ENCODE measurements at regions not wholly inside any gene's neighbourhood (a gene's known extent, or its start where the extent isn't known, plus 50 kb on each side); places are given as distances from the start of the nearest gene placed in this dataset.

DNA sequence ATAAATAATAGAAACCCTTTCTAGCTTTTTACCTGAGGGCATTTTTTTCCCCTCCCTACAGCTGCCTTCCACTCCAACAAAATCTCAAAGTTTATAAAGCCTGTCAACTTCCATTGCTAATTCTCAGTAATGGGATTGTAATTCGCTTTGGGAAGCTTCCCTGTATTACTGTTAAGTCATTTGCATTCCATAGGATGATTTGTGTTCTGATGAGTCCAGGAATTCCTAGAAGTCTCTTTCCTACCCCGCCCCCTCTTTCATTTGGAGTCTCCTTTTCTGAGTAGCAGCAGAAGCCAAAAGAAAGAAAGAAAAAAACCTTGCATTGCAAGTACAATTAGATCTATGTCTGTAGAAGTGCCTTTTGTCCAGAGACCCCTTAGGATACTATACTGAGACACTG, 1033.3 kb downstream of the IGSF11 start:
- CTCF ChIA-PET = interaction anchor here (0.5 to 0.6 kb wide), 2 partner anchors 226 to 849 kb away, joined by 3 to 6 read pairs; no protein-coding TSS in a partner anchor

GRCh38 chr3:118011910-118012309, 1022.7 kb downstream of the IGSF11 start:
- POLR2A ChIA-PET = no interaction called here
- TF ChIP-seq FOXA1 (IDR thresholded peaks at IDR 0.05) (no peak), L3MBTL2 (conservative IDR thresholded peaks at IDR 0.05) (no peak), FOXM1 (IDR thresholded peaks at IDR 0.05; ENCODE audit: borderline replicate concordance) (no peak), SUZ12 (IDR thresholded peaks at IDR 0.05) (no peak), ARNT (IDR thresholded peaks at IDR 0.05) (no peak), FOXK2 (IDR thresholded peaks at IDR 0.05) (no peak), ELF4 (IDR thresholded peaks at IDR 0.05) (no peak)
- CTCF ChIA-PET = no interaction called here
- no peak for DNase-seq (ENCODE audit: extremely low spot score)

More for the DNA sequence above, 1033.3 kb downstream of the IGSF11 start:
- POLR2A ChIA-PET = no interaction called here
- TF ChIP-seq ELF4 (IDR thresholded peaks at IDR 0.05) (no peak), HDGF (IDR thresholded peaks at IDR 0.05; ENCODE audit: borderline replicate concordance) (no peak), BHLHE40 (IDR thresholded peaks at IDR 0.05; ENCODE audit: borderline replicate concordance) (no peak), NFRKB (IDR thresholded peaks at IDR 0.05) (no peak), ARNT (IDR thresholded peaks at IDR 0.05) (no peak), CTBP1 (IDR thresholded peaks at IDR 0.05; ENCODE audit: borderline replicate concordance) (no peak), FOXK2 (IDR thresholded peaks at IDR 0.05) (no peak), FOXA1 (IDR thresholded peaks at IDR 0.05) (no peak), ZNF384 (IDR thresholded peaks at IDR 0.05) (no peak), SUZ12 (IDR thresholded peaks at IDR 0.05) (no peak), L3MBTL2 (conservative IDR thresholded peaks at IDR 0.05) (no peak), TARDBP (IDR thresholded peaks at IDR 0.05) (no peak), SP1 (IDR thresholded peaks at IDR 0.05) (no peak), FOXM1 (IDR thresholded peaks at IDR 0.05; ENCODE audit: borderline replicate concordance) (no peak), LEF1 (IDR thresholded peaks at IDR 0.05; ENCODE audit: borderline replicate concordance) (no peak)
- TF ChIP-seq, protein P1, sequence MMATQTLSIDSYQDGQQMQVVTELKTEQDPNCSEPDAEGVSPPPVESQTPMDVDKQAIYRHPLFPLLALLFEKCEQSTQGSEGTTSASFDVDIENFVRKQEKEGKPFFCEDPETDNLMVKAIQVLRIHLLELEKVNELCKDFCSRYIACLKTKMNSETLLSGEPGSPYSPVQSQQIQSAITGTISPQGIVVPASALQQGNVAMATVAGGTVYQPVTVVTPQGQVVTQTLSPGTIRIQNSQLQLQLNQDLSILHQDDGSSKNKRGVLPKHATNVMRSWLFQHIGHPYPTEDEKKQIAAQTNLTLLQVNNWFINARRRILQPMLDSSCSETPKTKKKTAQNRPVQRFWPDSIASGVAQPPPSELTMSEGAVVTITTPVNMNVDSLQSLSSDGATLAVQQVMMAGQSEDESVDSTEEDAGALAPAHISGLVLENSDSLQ (IDR thresholded peaks at IDR 0.05) = no peak
- no peak for DNase-seq (ENCODE audit: extremely low spot score)

GRCh38 chr3:118029049-118029448, 1005.6 kb downstream of the IGSF11 start:
- POLR2A ChIA-PET = no interaction called here
- TF ChIP-seq L3MBTL2 (conservative IDR thresholded peaks at IDR 0.05) (no peak), CTBP1 (IDR thresholded peaks at IDR 0.05; ENCODE audit: borderline replicate concordance) (no peak), ZNF384 (IDR thresholded peaks at IDR 0.05) (no peak), BHLHE40 (IDR thresholded peaks at IDR 0.05; ENCODE audit: borderline replicate concordance) (no peak), SUZ12 (IDR thresholded peaks at IDR 0.05) (no peak), SP1 (IDR thresholded peaks at IDR 0.05) (no peak), FOXK2 (IDR thresholded peaks at IDR 0.05) (no peak), HDGF (IDR thresholded peaks at IDR 0.05; ENCODE audit: borderline replicate concordance) (no peak), ELF4 (IDR thresholded peaks at IDR 0.05) (no peak), FOXA1 (IDR thresholded peaks at IDR 0.05) (no peak), FOXM1 (IDR thresholded peaks at IDR 0.05; ENCODE audit: borderline replicate concordance) (no peak), TARDBP (IDR thresholded peaks at IDR 0.05) (no peak), NFRKB (IDR thresholded peaks at IDR 0.05) (no peak), ARNT (IDR thresholded peaks at IDR 0.05) (no peak), LEF1 (IDR thresholded peaks at IDR 0.05; ENCODE audit: borderline replicate concordance) (no peak)
- TF ChIP-seq, protein P1 (IDR thresholded peaks at IDR 0.05) = no peak
- DNase-seq (ENCODE audit: extremely low spot score) = no peak
- CTCF ChIA-PET = no interaction called here

DNA sequence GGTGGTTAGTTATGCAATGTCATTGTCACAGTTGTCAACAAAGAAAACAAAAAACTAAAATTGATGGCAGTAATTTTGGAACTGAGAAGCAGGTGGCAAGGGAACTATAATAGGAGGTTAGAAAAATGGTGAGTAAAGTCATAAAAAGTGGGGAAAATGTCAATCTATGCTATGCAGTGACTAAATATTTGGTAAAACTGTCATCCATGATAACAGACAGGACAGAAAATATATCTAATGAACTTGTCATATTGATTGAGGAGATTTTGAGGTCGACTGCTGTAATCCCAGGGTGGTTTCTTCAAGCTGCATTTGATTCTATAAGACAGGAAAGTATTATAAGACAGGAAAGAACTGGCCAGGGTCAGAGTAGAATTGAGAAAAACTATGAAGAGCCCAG, 998.4 kb downstream of the IGSF11 start:
- DNase-seq (ENCODE audit: extremely low spot score) = no peak
- ChIA-PET CTCF (no interaction called here), POLR2A (no interaction called here)
- TF ChIP-seq SUZ12 (IDR thresholded peaks at IDR 0.05) (no peak), LEF1 (IDR thresholded peaks at IDR 0.05; ENCODE audit: borderline replicate concordance) (no peak), FOXM1 (IDR thresholded peaks at IDR 0.05; ENCODE audit: borderline replicate concordance) (no peak), FOXK2 (IDR thresholded peaks at IDR 0.05) (no peak), NFRKB (IDR thresholded peaks at IDR 0.05) (no peak)

GRCh38 chr3:118055381-118055780, 979.3 kb downstream of the IGSF11 start:
- ChIA-PET POLR2A (no interaction called here), CTCF (no interaction called here)
- no peak for DNase-seq (ENCODE audit: extremely low spot score)
- TF ChIP-seq FOXA1 (IDR thresholded peaks at IDR 0.05) = no peak

GRCh38 chr3:118057086-118057485, 977.6 kb downstream of the IGSF11 start:
- POLR2A ChIA-PET = no interaction called here
- CTCF ChIA-PET = no interaction called here
- TF ChIP-seq HDGF (IDR thresholded peaks at IDR 0.05; ENCODE audit: borderline replicate concordance) = no peak
- TF ChIP-seq SUZ12 (IDR thresholded peaks at IDR 0.05) = no peak
- TF ChIP-seq FOXM1 (IDR thresholded peaks at IDR 0.05; ENCODE audit: borderline replicate concordance) = no peak
- no peak for TF ChIP-seq L3MBTL2 (conservative IDR thresholded peaks at IDR 0.05)
- no peak for TF ChIP-seq ZNF384 (IDR thresholded peaks at IDR 0.05)
- TF ChIP-seq, protein P1 (IDR thresholded peaks at IDR 0.05) = no peak
- no peak for TF ChIP-seq SP1 (IDR thresholded peaks at IDR 0.05)
- no peak for TF ChIP-seq NFRKB (IDR thresholded peaks at IDR 0.05)
- TF ChIP-seq FOXA1 (IDR thresholded peaks at IDR 0.05) = no peak
- TF ChIP-seq ARNT (IDR thresholded peaks at IDR 0.05) = no peak
- TF ChIP-seq FOXK2 (IDR thresholded peaks at IDR 0.05) = no peak
- TF ChIP-seq LEF1 (IDR thresholded peaks at IDR 0.05; ENCODE audit: borderline replicate concordance) = no peak
- no peak for TF ChIP-seq CTBP1 (IDR thresholded peaks at IDR 0.05; ENCODE audit: borderline replicate concordance)
- TF ChIP-seq TARDBP (IDR thresholded peaks at IDR 0.05) = no peak
- TF ChIP-seq BHLHE40 (IDR thresholded peaks at IDR 0.05; ENCODE audit: borderline replicate concordance) = no peak
- TF ChIP-seq ELF4 (IDR thresholded peaks at IDR 0.05) = no peak
- no peak for DNase-seq (ENCODE audit: extremely low spot score)
